ENCODE measurements at regions not wholly inside any gene's neighbourhood (a gene's known extent, or its start where the extent isn't known, plus 50 kb on each side); places are given as distances from the start of the nearest gene placed in this dataset.

DNA sequence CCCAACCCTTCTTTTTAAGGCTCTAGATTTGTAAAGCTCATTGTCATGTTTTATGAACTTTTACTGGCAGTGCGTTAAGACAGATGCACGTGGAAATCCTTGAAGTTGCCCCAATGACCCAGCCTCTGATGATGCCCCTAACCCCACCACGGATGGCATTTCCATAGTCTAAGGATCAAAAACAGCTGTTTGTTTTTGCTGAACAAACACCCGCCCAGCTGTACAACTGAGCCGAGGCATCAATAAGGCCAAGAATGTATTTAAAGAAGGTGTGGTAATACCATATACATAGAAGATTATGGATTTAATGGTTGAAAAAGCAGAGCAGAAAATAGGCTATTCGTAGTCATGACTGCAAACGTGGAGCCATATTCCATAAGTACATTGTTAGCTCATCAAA, 83.7 kb downstream of the SALL1 start:
- no peak for TF ChIP-seq POLR2A (IDR thresholded peaks at IDR 0.05)
- TF ChIP-seq, protein P1, sequence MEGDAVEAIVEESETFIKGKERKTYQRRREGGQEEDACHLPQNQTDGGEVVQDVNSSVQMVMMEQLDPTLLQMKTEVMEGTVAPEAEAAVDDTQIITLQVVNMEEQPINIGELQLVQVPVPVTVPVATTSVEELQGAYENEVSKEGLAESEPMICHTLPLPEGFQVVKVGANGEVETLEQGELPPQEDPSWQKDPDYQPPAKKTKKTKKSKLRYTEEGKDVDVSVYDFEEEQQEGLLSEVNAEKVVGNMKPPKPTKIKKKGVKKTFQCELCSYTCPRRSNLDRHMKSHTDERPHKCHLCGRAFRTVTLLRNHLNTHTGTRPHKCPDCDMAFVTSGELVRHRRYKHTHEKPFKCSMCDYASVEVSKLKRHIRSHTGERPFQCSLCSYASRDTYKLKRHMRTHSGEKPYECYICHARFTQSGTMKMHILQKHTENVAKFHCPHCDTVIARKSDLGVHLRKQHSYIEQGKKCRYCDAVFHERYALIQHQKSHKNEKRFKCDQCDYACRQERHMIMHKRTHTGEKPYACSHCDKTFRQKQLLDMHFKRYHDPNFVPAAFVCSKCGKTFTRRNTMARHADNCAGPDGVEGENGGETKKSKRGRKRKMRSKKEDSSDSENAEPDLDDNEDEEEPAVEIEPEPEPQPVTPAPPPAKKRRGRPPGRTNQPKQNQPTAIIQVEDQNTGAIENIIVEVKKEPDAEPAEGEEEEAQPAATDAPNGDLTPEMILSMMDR (IDR thresholded peaks at IDR 0.05) = no peak
